ENCODE measurements at regions not wholly inside any gene's neighbourhood (a gene's known extent, or its start where the extent isn't known, plus 50 kb on each side); places are given as distances from the start of the nearest gene placed in this dataset.

DNA sequence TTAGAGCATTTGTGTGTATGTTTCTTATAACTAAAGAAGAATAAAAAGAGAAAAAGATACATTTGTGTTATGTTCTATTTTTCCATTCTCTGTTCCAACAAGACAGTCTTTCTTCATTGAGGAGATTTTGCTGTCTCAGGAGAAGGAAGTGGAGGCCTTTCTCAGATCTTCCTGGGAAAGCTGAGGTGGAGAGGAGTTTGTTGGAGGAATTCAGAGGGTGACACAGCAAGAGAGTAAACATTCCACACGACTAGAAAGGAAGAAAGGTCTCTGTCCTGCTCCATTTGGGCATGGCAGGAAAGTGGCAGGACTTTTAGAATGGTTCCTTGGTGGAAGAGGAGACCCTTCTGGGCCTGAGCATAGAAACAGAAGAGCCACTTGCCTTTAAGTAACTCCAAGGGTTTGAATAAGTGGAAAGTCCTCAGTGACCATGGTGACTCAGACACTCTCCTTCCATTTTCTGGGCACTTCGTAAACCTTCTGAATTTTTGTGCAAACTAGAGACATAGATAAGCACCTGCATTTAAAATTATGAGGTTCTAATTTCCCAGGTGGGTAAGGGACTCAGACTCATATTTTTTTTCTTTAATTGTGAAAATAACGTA is 52.3 kb upstream of the COL5A2 start:
- FAIRE-seq (no peak), ATAC-seq (no peak), DNase-seq (no peak)
- Histone ChIP-seq H3K36me3 (no peaks in the 10 kb centered on the region), H3K4me3 (no peak overlapping the region), H3K27ac (no peak overlapping the region), H3K27me3 (no peaks in the 10 kb centered on the region), H3K4me1 (no peaks in the 10 kb centered on the region), H3K9me3 (no peaks in the 10 kb centered on the region)
- TF ChIP-seq, protein P1, sequence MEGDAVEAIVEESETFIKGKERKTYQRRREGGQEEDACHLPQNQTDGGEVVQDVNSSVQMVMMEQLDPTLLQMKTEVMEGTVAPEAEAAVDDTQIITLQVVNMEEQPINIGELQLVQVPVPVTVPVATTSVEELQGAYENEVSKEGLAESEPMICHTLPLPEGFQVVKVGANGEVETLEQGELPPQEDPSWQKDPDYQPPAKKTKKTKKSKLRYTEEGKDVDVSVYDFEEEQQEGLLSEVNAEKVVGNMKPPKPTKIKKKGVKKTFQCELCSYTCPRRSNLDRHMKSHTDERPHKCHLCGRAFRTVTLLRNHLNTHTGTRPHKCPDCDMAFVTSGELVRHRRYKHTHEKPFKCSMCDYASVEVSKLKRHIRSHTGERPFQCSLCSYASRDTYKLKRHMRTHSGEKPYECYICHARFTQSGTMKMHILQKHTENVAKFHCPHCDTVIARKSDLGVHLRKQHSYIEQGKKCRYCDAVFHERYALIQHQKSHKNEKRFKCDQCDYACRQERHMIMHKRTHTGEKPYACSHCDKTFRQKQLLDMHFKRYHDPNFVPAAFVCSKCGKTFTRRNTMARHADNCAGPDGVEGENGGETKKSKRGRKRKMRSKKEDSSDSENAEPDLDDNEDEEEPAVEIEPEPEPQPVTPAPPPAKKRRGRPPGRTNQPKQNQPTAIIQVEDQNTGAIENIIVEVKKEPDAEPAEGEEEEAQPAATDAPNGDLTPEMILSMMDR (IDR thresholded peaks at IDR 0.05), result no peak
- intact Hi-C loops (cut with DNase I), result no loop called here
- 60 to 77% methylated on average over 3 of the region's 3 CpGs for WGBS, 2 donors

DNA sequence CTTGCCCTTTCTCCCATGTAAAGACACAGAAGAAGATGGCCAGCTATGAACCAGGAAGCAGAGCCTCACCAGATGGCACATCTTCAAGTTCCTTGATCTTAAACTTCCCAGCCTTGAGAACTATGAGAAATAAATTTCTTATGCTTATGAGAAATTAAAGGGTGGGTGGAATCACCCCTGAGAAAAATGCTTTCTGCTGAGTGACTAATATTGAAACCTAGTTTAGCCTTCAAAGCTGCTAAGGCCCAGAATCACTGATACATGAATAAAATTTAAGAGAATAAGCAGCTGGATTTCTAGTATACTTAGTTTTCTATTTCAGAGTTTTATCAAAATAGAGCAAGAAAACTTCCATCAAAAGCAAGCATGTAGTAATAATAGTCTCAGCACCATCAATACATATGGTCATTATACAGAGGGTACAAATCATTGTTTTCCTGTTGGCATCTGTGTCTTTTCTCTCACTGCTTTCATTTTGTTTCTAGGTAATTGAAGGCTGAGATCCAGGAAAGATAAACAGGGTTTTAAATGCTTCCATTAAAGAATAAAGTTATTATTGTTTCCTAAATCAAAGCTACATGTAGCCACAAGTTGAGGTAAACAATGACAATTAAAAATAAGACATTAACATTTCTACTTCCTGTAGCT is 53.3 kb upstream of the COL5A2 start:
- FAIRE-seq (no peak), ATAC-seq (no peak), DNase-seq (no peak)
- no peaks in the 10 kb centered on the region for H3K4me1 ChIP-seq
- H3K27me3 ChIP-seq, result no peaks in the 10 kb centered on the region
- intact Hi-C loops (cut with DNase I), result no loop called here
- H3K27ac ChIP-seq, result no peak overlapping the region
- H3K4me3 ChIP-seq, result no peak overlapping the region
- no peaks in the 10 kb centered on the region for H3K36me3 ChIP-seq
- no peaks in the 10 kb centered on the region for H3K9me3 ChIP-seq
- TF ChIP-seq, protein P1 (IDR thresholded peaks at IDR 0.05), result no peak

DNA sequence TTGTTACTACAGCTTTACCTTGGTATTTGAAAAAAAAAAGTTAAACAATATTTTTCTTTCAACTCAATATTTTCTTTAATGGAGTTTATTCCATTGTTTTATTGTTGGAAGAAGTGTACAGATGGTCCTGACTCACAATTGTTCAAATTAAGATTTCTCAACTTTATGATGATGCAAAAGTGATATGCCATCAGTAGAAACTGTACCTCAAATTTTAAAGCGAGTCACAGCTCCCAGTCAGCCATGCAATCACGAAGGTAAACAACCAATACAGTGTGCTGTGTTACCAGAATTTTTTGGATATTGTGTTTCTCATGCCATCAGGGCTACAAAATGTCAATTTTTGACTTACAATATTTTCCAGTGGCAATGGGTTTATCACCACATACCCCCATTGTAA is 54.0 kb upstream of the COL5A2 start:
- no peak for ATAC-seq
- H3K36me3 ChIP-seq, result no peaks in the 10 kb centered on the region
- H3K27ac ChIP-seq, result no peak overlapping the region
- no peaks in the 10 kb centered on the region for H3K4me1 ChIP-seq
- WGBS, 2 donors, result 83 to 93% methylated on average over 2 of the region's 2 CpGs
- no peaks in the 10 kb centered on the region for H3K27me3 ChIP-seq
- no peak for FAIRE-seq
- H3K4me3 ChIP-seq, result no peak overlapping the region
- no peaks in the 10 kb centered on the region for H3K9me3 ChIP-seq
- TF ChIP-seq, protein P1 (IDR thresholded peaks at IDR 0.05), result no peak
- intact Hi-C loops (cut with DNase I), result no loop called here
- DNase-seq, result no peak

DNA sequence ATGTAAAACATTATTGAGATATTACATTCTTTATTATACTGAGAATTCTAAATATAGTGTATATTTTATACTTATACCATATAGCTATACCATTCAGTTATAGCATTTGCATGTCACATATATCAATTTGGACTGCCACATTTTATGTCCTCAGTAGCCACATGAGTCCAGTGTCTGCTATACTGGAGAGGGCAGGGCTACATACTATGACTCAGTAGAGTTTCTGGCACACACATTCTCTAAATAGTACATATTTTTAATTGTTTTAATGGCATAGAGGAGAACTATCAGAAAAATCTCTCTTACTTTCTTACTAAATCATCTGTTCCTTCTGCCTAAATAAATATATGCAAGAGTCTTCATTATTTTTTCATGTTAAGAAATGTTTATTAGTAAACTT is 55.4 kb upstream of the COL5A2 start:
- no peaks in the 10 kb centered on the region for H3K9me3 ChIP-seq
- peak; percentile 72 for FAIRE-seq

DNA sequence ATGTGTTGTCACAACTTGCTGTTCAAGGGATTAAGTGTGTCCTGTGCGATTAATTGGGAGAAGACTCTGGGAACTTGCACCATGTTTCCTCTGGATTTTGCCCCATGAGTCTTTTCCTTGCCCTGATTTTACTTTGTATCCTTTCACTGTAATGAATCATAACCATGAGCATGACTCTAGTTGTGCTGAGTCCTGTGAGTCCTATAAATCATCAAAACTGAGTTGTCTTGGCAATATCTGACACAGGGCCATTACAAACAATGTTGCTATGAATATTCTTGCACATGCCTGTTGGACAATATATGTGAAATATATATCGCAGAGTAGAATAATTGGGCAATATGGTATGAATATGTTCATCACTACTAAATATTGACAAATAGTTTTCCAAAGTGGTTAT is 56.5 kb upstream of the COL5A2 start:
- FAIRE-seq (no peak), DNase-seq (no peak), ATAC-seq (no peak)
- Histone ChIP-seq H3K9me3 (no peaks in the 10 kb centered on the region), H3K27ac (no peak overlapping the region), H3K36me3 (no peaks in the 10 kb centered on the region), H3K4me1 (no peaks in the 10 kb centered on the region), H3K4me3 (no peak overlapping the region), H3K27me3 (no peaks in the 10 kb centered on the region)
- WGBS, 2 donors, result 92 to 95% methylated on average over 2 of the region's 2 CpGs
- TF ChIP-seq, protein P1 (IDR thresholded peaks at IDR 0.05), result no peak
- intact Hi-C loops (cut with DNase I), result no loop called here

More for the DNA sequence above, 55.4 kb upstream of the COL5A2 start:
- Histone ChIP-seq H3K27me3 (no peaks in the 10 kb centered on the region), H3K36me3 (no peaks in the 10 kb centered on the region), H3K4me1 (no peaks in the 10 kb centered on the region), H3K27ac (no peak overlapping the region), H3K4me3 (no peak overlapping the region)
- TF ChIP-seq, protein P1 (IDR thresholded peaks at IDR 0.05), result no peak
- ATAC-seq (no peak), DNase-seq (no peak)
- intact Hi-C loops (cut with DNase I), result no loop called here

Measured in pancreas (tissue), 10 donors.